ENCODE measurements at regions not wholly inside any gene's neighbourhood (a gene's known extent, or its start where the extent isn't known, plus 50 kb on each side); places are given as distances from the start of the nearest gene placed in this dataset.

DNA sequence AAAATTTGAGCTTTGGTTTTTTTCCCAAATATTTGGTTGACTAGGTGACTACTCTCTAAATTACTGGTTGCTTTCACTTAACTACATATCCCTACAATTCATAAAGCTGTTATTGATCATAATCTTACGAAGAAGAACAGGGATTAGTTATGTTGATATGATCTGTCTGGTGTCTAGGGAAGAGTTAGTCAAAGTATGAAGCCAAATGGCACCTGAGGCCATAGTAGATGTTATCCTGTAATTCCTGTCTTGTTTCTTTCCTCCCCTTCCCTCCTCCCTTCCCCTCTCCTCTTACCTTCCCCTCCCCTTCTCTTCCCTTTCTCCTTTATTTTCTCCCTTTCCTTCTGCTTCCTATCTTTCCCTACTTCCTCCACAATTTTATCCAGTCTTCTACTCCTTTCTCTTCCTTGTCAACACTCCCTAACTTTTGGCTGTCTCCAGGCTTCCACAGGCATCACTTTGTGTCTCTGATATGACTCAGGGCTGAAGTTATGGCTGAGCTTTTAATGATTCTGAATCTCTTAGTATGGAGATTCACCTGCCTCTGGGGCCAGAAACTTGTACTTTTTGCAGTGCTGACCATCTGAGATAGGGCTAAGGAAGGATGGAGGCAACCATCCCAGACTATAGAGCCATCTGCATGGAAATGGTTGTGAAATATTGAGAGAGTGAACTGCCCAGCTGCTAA, 149.9 kb upstream of the TCF4 start:
- no peak overlapping the region for H3K27ac ChIP-seq (ENCODE audit: low read depth, low read length)
- TF ChIP-seq CEBPB (IDR thresholded peaks at IDR 0.05; ENCODE audit: low read depth, low read length) (no peak), FOSL1 (IDR thresholded peaks at IDR 0.05; ENCODE audit: insufficient read depth, low read depth, low read length) (no peak), NANOG (IDR thresholded peaks at IDR 0.05; ENCODE audit: insufficient read depth, low read depth, low read length, poor library complexity, severe bottlenecking) (no peak), SP4 (IDR thresholded peaks at IDR 0.05; ENCODE audit: low read length) (no peak), CHD1 (IDR thresholded peaks at IDR 0.05; ENCODE audit: low read depth, low read length) (no peak), POLR2A (IDR thresholded peaks at IDR 0.05; ENCODE audit: control extremely low read depth in 1 of 2, low read depth in 2 of 2, low read length in 2 of 2) (no peak), SRF (IDR thresholded peaks at IDR 0.05; ENCODE audit: low read depth, low read length) (no peak), NRF1 (IDR thresholded peaks at IDR 0.05; ENCODE audit: low read depth, low read length) (no peak), PHF8 (conservative IDR thresholded peaks at IDR 0.05; ENCODE audit: low read depth, low read length) (no peak), CTBP2 (IDR thresholded peaks at IDR 0.05; ENCODE audit: borderline replicate concordance, insufficient read depth, insufficient read length, low read length) (no peak), KDM5A (IDR thresholded peaks at IDR 0.05; ENCODE audit: low read length) (no peak), SP2 (IDR thresholded peaks at IDR 0.05; ENCODE audit: low read length) (no peak)
- TF ChIP-seq, protein P1, sequence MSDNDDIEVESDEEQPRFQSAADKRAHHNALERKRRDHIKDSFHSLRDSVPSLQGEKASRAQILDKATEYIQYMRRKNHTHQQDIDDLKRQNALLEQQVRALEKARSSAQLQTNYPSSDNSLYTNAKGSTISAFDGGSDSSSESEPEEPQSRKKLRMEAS (IDR thresholded peaks at IDR 0.05), result no peak
- TF ChIP-seq, protein P2, sequence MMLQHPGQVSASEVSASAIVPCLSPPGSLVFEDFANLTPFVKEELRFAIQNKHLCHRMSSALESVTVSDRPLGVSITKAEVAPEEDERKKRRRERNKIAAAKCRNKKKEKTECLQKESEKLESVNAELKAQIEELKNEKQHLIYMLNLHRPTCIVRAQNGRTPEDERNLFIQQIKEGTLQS (IDR thresholded peaks at IDR 0.05; ENCODE audit: insufficient read depth, low read depth, low read length), result no peak

More for the DNA sequence above, 149.9 kb upstream of the TCF4 start:
- DNase-seq (ENCODE audit: low read depth in 1 of 2, low spot score in 2 of 2), result no peak
- Histone ChIP-seq H2BK20ac (ENCODE audit: low read length) (no peak overlapping the region), H2BK12ac (ENCODE audit: low read depth, low read length) (no peak overlapping the region), H3K18ac (ENCODE audit: extremely low read depth, low read length) (no peak overlapping the region), H3K79me1 (ENCODE audit: low read depth, low read length) (no peaks in the 10 kb centered on the region), H3K79me2 (ENCODE audit: control insufficient read depth in 1 of 2, insufficient read depth in 2 of 2, low read length in 2 of 2) (no peaks in the 10 kb centered on the region), H3K14ac (ENCODE audit: insufficient read length) (no peak overlapping the region), H3K4me2 (ENCODE audit: insufficient read depth in 1 of 2, low read depth in 2 of 2, low read length in 2 of 2) (no peak overlapping the region), H3K23ac (ENCODE audit: insufficient read length) (no peak overlapping the region), H3K9me3 (ENCODE audit: insufficient read depth in 2 of 2, low read depth in 1 of 2, low read length in 1 of 2) (no peaks in the 10 kb centered on the region), H2AFZ (ENCODE audit: low read length) (no peak overlapping the region), H3K56ac (replicated peaks; ENCODE audit: insufficient read length, low read depth, low read length) (no peak overlapping the region), H3K4me3 (ENCODE audit: extremely low read depth in 1 of 4, insufficient read depth in 2 of 4, low read depth in 3 of 4, low read length in 4 of 4) (no peak overlapping the region), H4K5ac (ENCODE audit: insufficient read length, low read depth, low read length) (no peak overlapping the region), H2AK5ac (ENCODE audit: low read depth, low read length) (no peak overlapping the region), H3K9ac (replicated peaks in 1 of 4; ENCODE audit: extremely low read depth in 1 of 4, low read depth in 3 of 4, low read length in 3 of 4) (no peak overlapping the region), H4K91ac (replicated peaks; ENCODE audit: insufficient read length, low read length) (no peak overlapping the region), H3K4ac (replicated peaks; ENCODE audit: insufficient read length, low read depth, low read length) (no peak overlapping the region), H2BK120ac (replicated peaks; ENCODE audit: low read depth, low read length) (no peak overlapping the region), H4K8ac (ENCODE audit: extremely low read depth, insufficient read depth, low read length) (no peak overlapping the region), H2BK5ac (ENCODE audit: low read depth, low read length) (no peak overlapping the region), H4K20me1 (replicated peaks in 1 of 2; ENCODE audit: control insufficient read depth in 1 of 2, insufficient read depth in 2 of 2, low read length in 2 of 2) (no peaks in the 10 kb centered on the region), H2BK15ac (ENCODE audit: low read length) (no peak overlapping the region), H3K27me3 (replicated peaks in 1 of 4; ENCODE audit: control insufficient read depth in 3 of 4, extremely low read depth in 1 of 4, insufficient read depth in 3 of 4, low read length in 3 of 4) (peaks cover 0 to 1% (median 0%) of the 10 kb centered on the region in 4 experiments; a peak in 1 of 7 replicates), H3K23me2 (ENCODE audit: low read depth, low read length) (no peaks in the 10 kb centered on the region), H3K4me1 (replicated peaks in 1 of 4; ENCODE audit: control insufficient read depth in 3 of 4, insufficient read depth in 4 of 4, low read length in 3 of 4) (no peaks in the 10 kb centered on the region), H3K36me3 (ENCODE audit: control insufficient read depth in 2 of 4, insufficient read depth in 4 of 4, low read length in 3 of 4) (no peaks in the 10 kb centered on the region)
- no peak for FAIRE-seq
- WGBS, 2 experiments (ENCODE audit: extremely low coverage in 1 of 2, insufficient coverage in 1 of 2, insufficient read length in 1 of 2, insufficient replicate concordance in 2 of 2, low coverage in 1 of 2, low lambda C conversion rate in 2 of 2, missing lambda C conversion rate in 1 of 2), result 94% methylated on average over 1 of the region's 1 CpG; no CpG with 5 or more reads in 1 of the 2 experiments
- ChIA-PET POLR2A (ENCODE audit: partially characterized antibody) (no interaction called here), CTCF (ENCODE audit: partially characterized antibody) (interaction anchor here (1.6 kb wide), 1 partner anchor 11 kb away, joined by 5 read pairs; no protein-coding TSS in a partner anchor)

All from H1 (cell line).